MM.1S (cell line): ENCODE measurements at regions not wholly inside any gene's neighbourhood (a gene's known extent, or its start where the extent isn't known, plus 50 kb on each side); places are given as distances from the start of the nearest gene placed in this dataset.

Source experiments
- DNase-seq: peaks from one replicate; pipeline ENCODE4 v3.0.0-alpha.2; 2015
- H2AFZ ChIP-seq: fragments of 300-600 bp; sonication (generic); 2 replicates; pipeline ENCODE4 v1.6.0; 2016; ENCODE audit warnings: antibody characterized with exemption, low read length
- H3F3A ChIP-seq: fragments of 300-600 bp; sonication (generic); 2 replicates; pipeline ENCODE4 v1.6.1; 2016; ENCODE audit warnings: mild to moderate bottlenecking, antibody characterized with exemption, low read length, moderate library complexity, mixed read lengths; ENCODE audit not compliant: insufficient read depth
- H3K27ac ChIP-seq: fragments of 300-600 bp; sonication (generic); 2 replicates; pipeline ENCODE4 v1.5.1; 2016; ENCODE audit warnings: mild to moderate bottlenecking, low read length
- H3K27me3 ChIP-seq: fragments of 300-600 bp; sonication (generic); replicated peaks from 2 replicates; pipeline ENCODE4 v1.6.0; 2016; ENCODE audit warnings: low read length; ENCODE audit not compliant: insufficient read depth
- H3K36me3 ChIP-seq: fragments of 300-600 bp; sonication (generic); replicated peaks from 2 replicates; pipeline ENCODE4 v1.6.1; 2016; ENCODE audit warnings: mild to moderate bottlenecking, low read length, mixed read lengths; ENCODE audit not compliant: insufficient read depth
- H3K4me1 ChIP-seq: fragments of 300-600 bp; sonication (generic); 2 replicates; pipeline ENCODE4 v1.6.1; 2016; ENCODE audit warnings: low read length, mixed read lengths
- H3K4me2 ChIP-seq: fragments of 300-600 bp; sonication (generic); 2 replicates; pipeline ENCODE4 v1.6.0; 2016; ENCODE audit warnings: low read depth, low read length
- H3K4me3 ChIP-seq: fragments of 300-600 bp; sonication (generic); 2 replicates; pipeline ENCODE4 v1.5.1; 2016; ENCODE audit warnings: low read length, mixed read lengths
- H3K79me2 ChIP-seq: fragments of 300-600 bp; sonication (generic); 2 replicates; pipeline ENCODE4 v1.6.1; 2016; ENCODE audit warnings: mixed run types, low read length, mixed read lengths
- H3K9ac ChIP-seq: fragments of 300-600 bp; sonication (generic); 2 replicates; pipeline ENCODE4 v1.6.1; 2016; ENCODE audit warnings: low read length, mixed read lengths
- H3K9me2 ChIP-seq: fragments of 300-600 bp; sonication (generic); replicated peaks from 2 replicates; pipeline ENCODE4 v1.6.1; 2016; ENCODE audit warnings: mild to moderate bottlenecking, low read length, mixed read lengths; ENCODE audit not compliant: insufficient read depth
- H3K9me3 ChIP-seq: fragments of 300-600 bp; sonication (generic); replicated peaks from 2 replicates; pipeline ENCODE4 v1.6.1; 2016; ENCODE audit warnings: mild to moderate bottlenecking, low read length, mixed read lengths; ENCODE audit not compliant: insufficient read depth
- H4K20me1 ChIP-seq: fragments of 300-600 bp; sonication (generic); 2 replicates; pipeline ENCODE4 v1.6.1; 2016; ENCODE audit warnings: mild to moderate bottlenecking, low read length, moderate library complexity, mixed read lengths; ENCODE audit not compliant: insufficient read depth
- CTCF ChIP-seq: fragments of 300-600 bp; sonication (generic); IDR thresholded peaks from 2 replicates; pipeline ENCODE4 v1.5.1; 2016; ENCODE audit warnings: antibody characterized with exemption, low read length, mixed read lengths
- EZH2 ChIP-seq: fragments of 300-600 bp; sonication (generic); optimal IDR thresholded peaks from 2 replicates; pipeline ENCODE3; 2017; ENCODE audit warnings: low read depth, mild to moderate bottlenecking, antibody characterized with exemption, low read length, mixed read lengths
- EZH2phosphoT487 ChIP-seq: fragments of 300-600 bp; sonication (generic); IDR thresholded peaks from 2 replicates; pipeline ENCODE4 v1.6.1; 2018; ENCODE audit warnings: antibody characterized with exemption, low read length

- no peaks in the 10 kb centered on the region for H3K9me2 ChIP-seq
- H3K9me3 ChIP-seq: no peaks in the 10 kb centered on the region
- no peak for TF ChIP-seq CTCF
- no peak for TF ChIP-seq EZH2
- no peak for TF ChIP-seq EZH2phosphoT487
- DNase-seq: no peak
- 0 out of 2 replicates have a peak, but pooled peaks cover 4% of the 10 kb centered on the region for H3K4me1 ChIP-seq
- H3K27me3 ChIP-seq: no peaks in the 10 kb centered on the region
- H3F3A ChIP-seq: no peaks in the 10 kb centered on the region
- no peak overlapping the region for H2AFZ ChIP-seq
- no peaks in the 10 kb centered on the region for H3K79me2 ChIP-seq
- H4K20me1 ChIP-seq: no peaks in the 10 kb centered on the region
- no peak overlapping the region for H3K9ac ChIP-seq
- no peak overlapping the region for H3K27ac ChIP-seq
- no peak overlapping the region for H3K4me2 ChIP-seq
- no peaks in the 10 kb centered on the region for H3K36me3 ChIP-seq
- H3K4me3 ChIP-seq: no peak overlapping the region
Measured at GRCh38 chr2:228658998-228659397, 477.5 kb upstream of the SPHKAP start.

- no peaks in the 10 kb centered on the region for H3K36me3 ChIP-seq
- no peak overlapping the region for H3K9ac ChIP-seq
- H3K4me1 ChIP-seq: 0 out of 2 replicates have a peak, but pooled peaks cover 4% of the 10 kb centered on the region
- no peaks in the 10 kb centered on the region for H3K9me3 ChIP-seq
- H2AFZ ChIP-seq: no peak overlapping the region
- peak; percentile 56 for DNase-seq
- H4K20me1 ChIP-seq: no peaks in the 10 kb centered on the region
- no peak for TF ChIP-seq EZH2
- TF ChIP-seq EZH2phosphoT487: no peak
- peak; percentile 51 for TF ChIP-seq CTCF
- H3K9me2 ChIP-seq: no peaks in the 10 kb centered on the region
- no peak overlapping the region for H3K4me3 ChIP-seq
- H3K79me2 ChIP-seq: no peaks in the 10 kb centered on the region
- H3F3A ChIP-seq: no peaks in the 10 kb centered on the region
- H3K27ac ChIP-seq: no peak overlapping the region
- H3K27me3 ChIP-seq: no peaks in the 10 kb centered on the region
- no peak overlapping the region for H3K4me2 ChIP-seq
Measured at GRCh38 chr2:228657807-228658402, 476.4 kb upstream of the SPHKAP start.

- Histone ChIP-seq H3K27ac (no peak overlapping the region), H3K4me1 (0 out of 2 replicates have a peak, but pooled peaks cover 4% of the 10 kb centered on the region), H3K79me2 (no peaks in the 10 kb centered on the region), H2AFZ (no peak overlapping the region), H4K20me1 (no peaks in the 10 kb centered on the region), H3K4me3 (no peak overlapping the region), H3K9me2 (no peaks in the 10 kb centered on the region), H3K27me3 (no peaks in the 10 kb centered on the region), H3F3A (no peaks in the 10 kb centered on the region), H3K9me3 (no peaks in the 10 kb centered on the region), H3K36me3 (no peaks in the 10 kb centered on the region), H3K9ac (no peak overlapping the region), H3K4me2 (no peak overlapping the region)
- TF ChIP-seq EZH2phosphoT487 (no peak), CTCF (no peak), EZH2 (no peak)
- no peak for DNase-seq
Measured at GRCh38 chr2:228655331-228655730, 473.8 kb upstream of the SPHKAP start.
